ENCODE measurements at regions not wholly inside any gene's neighbourhood (a gene's known extent, or its start where the extent isn't known, plus 50 kb on each side); places are given as distances from the start of the nearest gene placed in this dataset.
A peak's percentile ranks its signal among the peaks of the same experiment; 100 is the strongest.

DNA sequence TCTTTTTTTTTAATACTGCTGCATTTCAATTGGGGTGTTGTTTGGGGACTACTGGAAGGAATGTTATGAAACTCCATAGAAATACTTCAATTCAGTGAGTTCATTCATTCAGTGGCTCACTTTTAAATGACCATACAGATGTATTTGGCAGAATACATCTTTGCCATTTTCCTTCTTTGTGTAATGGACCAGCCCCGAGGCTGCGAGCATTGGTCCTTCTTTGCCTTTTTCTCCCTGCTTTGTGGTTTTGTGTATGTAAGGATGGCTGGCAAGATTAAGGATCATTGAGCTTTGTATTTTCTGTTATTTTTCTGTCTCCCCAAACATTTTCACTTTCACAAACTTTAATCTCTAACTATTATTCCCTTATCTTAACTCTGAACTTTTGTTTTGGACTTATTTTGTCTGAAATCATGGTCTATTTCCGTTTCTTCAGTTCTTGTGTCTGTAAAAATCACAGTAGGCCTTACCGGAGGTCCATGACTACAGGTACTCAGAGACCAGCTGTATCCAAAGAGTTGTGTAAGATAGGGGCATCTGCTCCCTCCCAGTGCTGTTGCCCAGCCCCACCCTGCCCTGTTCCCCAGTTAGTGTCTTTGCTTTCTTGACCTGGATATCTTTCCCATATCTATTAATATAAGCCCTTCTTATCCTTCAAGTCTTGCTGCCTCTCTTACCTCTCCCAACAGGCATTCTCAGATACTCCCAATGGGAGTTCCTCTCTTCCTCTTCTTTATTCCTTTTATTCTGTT lies 154.3 kb upstream of the DMRT1 start:
- no peaks in the 10 kb centered on the region for H3K4me1 ChIP-seq

DNA sequence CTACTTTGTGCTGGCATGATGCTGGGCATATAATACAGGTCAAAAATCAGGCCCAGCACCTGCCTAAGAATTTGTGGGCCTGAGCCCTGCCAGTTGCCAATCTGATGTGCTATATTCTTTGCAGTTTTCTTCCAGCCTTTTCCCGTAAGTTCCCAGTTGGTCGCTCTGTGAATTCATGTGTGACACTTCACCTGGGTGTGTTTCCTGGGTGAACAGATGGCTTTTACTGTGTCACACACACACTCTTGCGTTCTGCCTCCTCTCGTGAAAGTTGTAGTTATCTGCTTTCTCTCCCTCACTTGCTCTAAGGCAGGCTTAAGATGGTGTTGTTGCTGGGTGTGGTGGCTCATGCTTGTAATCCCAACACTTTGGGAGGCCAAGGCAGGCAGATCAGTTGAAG lies 153.5 kb upstream of the DMRT1 start:
- H3K27ac ChIP-seq: no peak overlapping the region
- H3K36me3 ChIP-seq: no peaks in the 10 kb centered on the region
- no peak for TF ChIP-seq POLR2A (IDR thresholded peaks at IDR 0.05)
- TF ChIP-seq, protein P1, sequence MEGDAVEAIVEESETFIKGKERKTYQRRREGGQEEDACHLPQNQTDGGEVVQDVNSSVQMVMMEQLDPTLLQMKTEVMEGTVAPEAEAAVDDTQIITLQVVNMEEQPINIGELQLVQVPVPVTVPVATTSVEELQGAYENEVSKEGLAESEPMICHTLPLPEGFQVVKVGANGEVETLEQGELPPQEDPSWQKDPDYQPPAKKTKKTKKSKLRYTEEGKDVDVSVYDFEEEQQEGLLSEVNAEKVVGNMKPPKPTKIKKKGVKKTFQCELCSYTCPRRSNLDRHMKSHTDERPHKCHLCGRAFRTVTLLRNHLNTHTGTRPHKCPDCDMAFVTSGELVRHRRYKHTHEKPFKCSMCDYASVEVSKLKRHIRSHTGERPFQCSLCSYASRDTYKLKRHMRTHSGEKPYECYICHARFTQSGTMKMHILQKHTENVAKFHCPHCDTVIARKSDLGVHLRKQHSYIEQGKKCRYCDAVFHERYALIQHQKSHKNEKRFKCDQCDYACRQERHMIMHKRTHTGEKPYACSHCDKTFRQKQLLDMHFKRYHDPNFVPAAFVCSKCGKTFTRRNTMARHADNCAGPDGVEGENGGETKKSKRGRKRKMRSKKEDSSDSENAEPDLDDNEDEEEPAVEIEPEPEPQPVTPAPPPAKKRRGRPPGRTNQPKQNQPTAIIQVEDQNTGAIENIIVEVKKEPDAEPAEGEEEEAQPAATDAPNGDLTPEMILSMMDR (IDR thresholded peaks at IDR 0.05): no peak
- no peaks in the 10 kb centered on the region for H3K9me3 ChIP-seq
- no peak overlapping the region for H3K4me3 ChIP-seq
- H3K4me1 ChIP-seq: no peaks in the 10 kb centered on the region
- no peak for DNase-seq
- no peaks in the 10 kb centered on the region for H3K27me3 ChIP-seq

More for the DNA sequence above, 154.3 kb upstream of the DMRT1 start:
- H3K4me3 ChIP-seq: no peak overlapping the region
- no peak for TF ChIP-seq POLR2A (IDR thresholded peaks at IDR 0.05)
- TF ChIP-seq, protein P1 (IDR thresholded peaks at IDR 0.05): no peak
- H3K27ac ChIP-seq: no peak overlapping the region
- no peaks in the 10 kb centered on the region for H3K9me3 ChIP-seq
- DNase-seq: no peak
- no peaks in the 10 kb centered on the region for H3K36me3 ChIP-seq
- no peaks in the 10 kb centered on the region for H3K27me3 ChIP-seq

DNA sequence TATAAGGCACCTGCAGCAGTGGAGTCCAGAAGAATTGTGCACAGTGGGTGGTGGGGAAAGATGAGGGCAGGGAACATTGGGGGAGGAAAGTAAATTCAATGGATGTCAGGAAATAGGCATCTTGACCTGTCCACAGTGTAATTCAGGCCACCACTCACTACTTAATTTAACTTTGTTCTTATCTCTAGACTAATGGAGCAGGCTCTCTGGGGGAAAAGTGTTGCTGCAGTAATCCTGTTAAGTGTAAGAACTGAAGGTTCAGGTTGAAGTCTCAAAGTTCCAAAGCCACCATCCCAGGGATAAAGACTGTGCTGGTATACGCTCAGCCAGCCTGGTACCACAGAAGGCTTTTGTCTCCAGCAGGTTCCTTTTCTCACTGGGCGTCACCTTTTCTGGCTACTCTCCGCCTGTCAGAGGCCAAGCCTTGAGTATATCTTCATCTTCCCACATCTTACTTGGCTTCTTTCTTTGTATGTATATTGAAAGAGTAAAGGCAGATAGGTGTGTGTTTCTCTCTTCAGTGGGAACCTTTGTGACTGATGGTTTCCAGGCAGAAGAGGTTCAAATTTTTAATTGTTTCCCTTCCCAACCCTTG lies 150.9 kb upstream of the DMRT1 start:
- Histone ChIP-seq H3K27me3 (no peaks in the 10 kb centered on the region), H3K4me1 (peaks cover 0 to 12% (median 0%) of the 10 kb centered on the region in 4 donors), H3K4me3 (no peak overlapping the region), H3K36me3 (no peaks in the 10 kb centered on the region), H3K9me3 (no peaks in the 10 kb centered on the region), H3K27ac (no peak overlapping the region)
- DNase-seq: no peak
- TF ChIP-seq, protein P1 (IDR thresholded peaks at IDR 0.05): no peak
- TF ChIP-seq POLR2A (IDR thresholded peaks at IDR 0.05): no peak

DNA sequence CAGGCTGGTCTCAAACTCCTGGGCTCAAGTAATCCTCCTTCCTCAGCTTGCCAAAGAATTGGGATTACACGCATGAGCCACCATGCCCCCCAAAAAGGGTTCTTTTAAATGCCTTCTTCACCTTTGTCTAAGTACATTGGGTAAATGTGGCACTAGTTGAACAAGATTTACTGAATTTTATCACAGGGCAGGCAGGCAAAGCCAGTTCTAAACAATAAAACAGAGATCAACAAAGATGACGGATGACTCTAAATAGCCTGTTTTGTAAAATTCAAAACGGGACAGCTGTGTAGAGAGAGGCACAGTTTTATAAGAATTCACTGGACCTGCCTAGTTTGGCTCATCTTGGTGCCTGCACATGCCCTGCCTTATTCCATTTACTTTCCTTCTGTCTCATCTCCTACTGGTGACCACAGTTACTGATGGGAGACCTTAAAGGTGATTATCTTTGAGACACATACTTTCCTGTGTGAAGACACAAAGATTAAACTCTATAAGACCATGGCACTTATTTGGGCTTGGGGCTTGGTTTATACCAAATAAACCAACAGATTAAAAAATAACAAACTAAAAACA lies 149.6 kb upstream of the DMRT1 start:
- Histone ChIP-seq H3K27ac (peak overlapping the region in 3 of 4 donors; percentile 32 to 81 (median 53)), H3K27me3 (no peaks in the 10 kb centered on the region), H3K4me1 (peaks cover 0 to 16% (median 0%) of the 10 kb centered on the region in 4 donors), H3K9me3 (no peaks in the 10 kb centered on the region), H3K4me3 (no peak overlapping the region), H3K36me3 (no peaks in the 10 kb centered on the region)
- no peak for DNase-seq
- no peak for TF ChIP-seq POLR2A (IDR thresholded peaks at IDR 0.05)
- TF ChIP-seq, protein P1 (IDR thresholded peaks at IDR 0.05): no peak

DNA sequence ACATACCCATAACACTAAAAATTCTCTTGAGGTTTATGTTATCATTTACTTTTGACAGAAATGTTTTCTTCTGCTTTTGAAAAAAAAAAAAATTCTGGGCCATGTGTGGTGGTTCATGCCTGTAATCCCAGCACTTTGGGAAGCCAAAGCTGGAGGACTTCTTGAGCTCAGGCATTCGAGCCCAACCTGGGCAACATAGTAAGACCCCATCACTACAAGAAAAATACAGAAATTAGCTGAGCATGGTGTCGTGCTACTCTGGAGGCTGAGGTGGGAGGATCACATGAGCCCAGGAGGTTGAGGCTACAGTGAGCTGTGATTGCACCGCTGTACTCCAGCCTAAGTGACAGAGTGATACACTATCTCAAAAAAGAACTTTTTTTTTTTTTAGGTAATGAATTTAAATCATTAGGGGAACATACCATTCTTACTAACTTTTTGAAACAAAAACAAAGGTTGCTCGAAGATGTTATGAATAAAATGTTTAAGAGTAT lies 148.8 kb upstream of the DMRT1 start:
- peak overlapping the region; percentile 18 to 81 (median 55) for H3K27ac ChIP-seq
- no peaks in the 10 kb centered on the region for H3K9me3 ChIP-seq
- no peak for DNase-seq
- peak overlapping the region in 1 of 4 donors; percentile 9 for H3K4me3 ChIP-seq
- no peaks in the 10 kb centered on the region for H3K36me3 ChIP-seq
- no peaks in the 10 kb centered on the region for H3K27me3 ChIP-seq
- peaks cover 0 to 19% (median 0%) of the 10 kb centered on the region in 4 donors for H3K4me1 ChIP-seq
- TF ChIP-seq POLR2A (IDR thresholded peaks at IDR 0.05): no peak
- TF ChIP-seq, protein P1 (IDR thresholded peaks at IDR 0.05): no peak
